PFSK-1 (cell line): ENCODE measurements at regions not wholly inside any gene's neighbourhood (a gene's known extent, or its start where the extent isn't known, plus 50 kb on each side); places are given as distances from the start of the nearest gene placed in this dataset.

Experiments used
- FOXP2 ChIP-seq: optimal IDR thresholded peaks from 2 replicates; pipeline ENCODE3; 2011; ENCODE audit warnings: borderline replicate concordance, control low read depth, inconsistent platforms; ENCODE audit not compliant: insufficient read depth; ENCODE audit errors: extremely low read length, extremely low read depth
- POLR2AphosphoS5 ChIP-seq: IDR thresholded peaks from 2 replicates; pipeline ENCODE4 v1.6.1; 2012; ENCODE audit warnings: low read depth, mild to moderate bottlenecking, control low read depth, low read length, moderate library complexity
- SIN3A ChIP-seq: IDR thresholded peaks from 2 replicates; pipeline ENCODE4 v1.6.1; 2012; ENCODE audit warnings: mild to moderate bottlenecking, low read length, moderate library complexity, borderline replicate concordance; ENCODE audit not compliant: insufficient read depth
- TAF1 ChIP-seq: IDR thresholded peaks from 2 replicates; pipeline ENCODE4 v1.6.1; 2012; ENCODE audit warnings: low read length, control low read depth, borderline replicate concordance; ENCODE audit not compliant: insufficient read depth
- TF ChIP-seq, protein P1 (sequence below), 2 experiments: IDR thresholded peaks; 2 replicates each; pipeline versions ENCODE4 v1.6.1 to v1.8.0; 2011 to 2012; ENCODE audit warnings: low read depth in 2 of 2, low read length in 2 of 2, control low read depth in 1 of 2, inconsistent platforms in 1 of 2, mild to moderate bottlenecking in 1 of 2, moderate library complexity in 1 of 2; ENCODE audit not compliant: insufficient read depth in 1 of 2

- TF ChIP-seq, protein P1, sequence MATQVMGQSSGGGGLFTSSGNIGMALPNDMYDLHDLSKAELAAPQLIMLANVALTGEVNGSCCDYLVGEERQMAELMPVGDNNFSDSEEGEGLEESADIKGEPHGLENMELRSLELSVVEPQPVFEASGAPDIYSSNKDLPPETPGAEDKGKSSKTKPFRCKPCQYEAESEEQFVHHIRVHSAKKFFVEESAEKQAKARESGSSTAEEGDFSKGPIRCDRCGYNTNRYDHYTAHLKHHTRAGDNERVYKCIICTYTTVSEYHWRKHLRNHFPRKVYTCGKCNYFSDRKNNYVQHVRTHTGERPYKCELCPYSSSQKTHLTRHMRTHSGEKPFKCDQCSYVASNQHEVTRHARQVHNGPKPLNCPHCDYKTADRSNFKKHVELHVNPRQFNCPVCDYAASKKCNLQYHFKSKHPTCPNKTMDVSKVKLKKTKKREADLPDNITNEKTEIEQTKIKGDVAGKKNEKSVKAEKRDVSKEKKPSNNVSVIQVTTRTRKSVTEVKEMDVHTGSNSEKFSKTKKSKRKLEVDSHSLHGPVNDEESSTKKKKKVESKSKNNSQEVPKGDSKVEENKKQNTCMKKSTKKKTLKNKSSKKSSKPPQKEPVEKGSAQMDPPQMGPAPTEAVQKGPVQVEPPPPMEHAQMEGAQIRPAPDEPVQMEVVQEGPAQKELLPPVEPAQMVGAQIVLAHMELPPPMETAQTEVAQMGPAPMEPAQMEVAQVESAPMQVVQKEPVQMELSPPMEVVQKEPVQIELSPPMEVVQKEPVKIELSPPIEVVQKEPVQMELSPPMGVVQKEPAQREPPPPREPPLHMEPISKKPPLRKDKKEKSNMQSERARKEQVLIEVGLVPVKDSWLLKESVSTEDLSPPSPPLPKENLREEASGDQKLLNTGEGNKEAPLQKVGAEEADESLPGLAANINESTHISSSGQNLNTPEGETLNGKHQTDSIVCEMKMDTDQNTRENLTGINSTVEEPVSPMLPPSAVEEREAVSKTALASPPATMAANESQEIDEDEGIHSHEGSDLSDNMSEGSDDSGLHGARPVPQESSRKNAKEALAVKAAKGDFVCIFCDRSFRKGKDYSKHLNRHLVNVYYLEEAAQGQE (IDR thresholded peaks at IDR 0.05; ENCODE audit: insufficient read depth in 1 of 2, low read depth in 2 of 2, low read length in 2 of 2), result no peak
- TF ChIP-seq POLR2AphosphoS5, result no peak
- no peak for TF ChIP-seq SIN3A
- no peak for TF ChIP-seq FOXP2
- TF ChIP-seq TAF1, result no peak
These were observed 154.8 kb upstream of the IRS2 start for GRCh38 chr13:109941221-109941620.

DNA sequence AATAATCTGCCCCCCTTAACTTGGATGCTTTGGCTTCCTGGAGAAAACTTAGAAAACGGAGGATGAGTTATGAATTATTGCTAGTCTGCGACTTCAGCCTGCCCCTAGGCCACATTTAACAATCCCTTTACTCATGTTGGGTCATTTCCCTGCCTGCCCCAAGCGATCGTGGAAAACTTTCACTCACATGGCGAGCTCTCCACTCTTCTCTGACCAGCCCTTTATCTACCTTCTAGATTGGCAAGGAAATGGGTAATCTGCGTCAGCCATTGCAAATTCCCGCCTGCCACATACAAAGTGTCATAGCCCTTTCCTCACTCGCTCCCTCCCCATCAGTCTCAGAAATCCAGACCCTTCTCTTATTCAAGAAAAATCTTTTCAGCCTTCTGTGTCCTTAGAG lies 154.3 kb upstream of the IRS2 start:
- TF ChIP-seq TAF1 (no peak), POLR2AphosphoS5 (no peak), FOXP2 (no peak), SIN3A (no peak)
- TF ChIP-seq, protein P1 (IDR thresholded peaks at IDR 0.05; ENCODE audit: insufficient read depth in 1 of 2, low read depth in 2 of 2, low read length in 2 of 2), result no peak

- no peak for TF ChIP-seq SIN3A
- TF ChIP-seq TAF1, result no peak
- TF ChIP-seq POLR2AphosphoS5, result no peak
- TF ChIP-seq FOXP2, result no peak
- TF ChIP-seq, protein P1 (IDR thresholded peaks at IDR 0.05; ENCODE audit: insufficient read depth in 1 of 2, low read depth in 2 of 2, low read length in 2 of 2), result no peak
These were observed 153.5 kb upstream of the IRS2 start for GRCh38 chr13:109939838-109940237.

GRCh38 chr13:109939180-109939579 lies 152.8 kb upstream of the IRS2 start:
- TF ChIP-seq TAF1, result no peak
- no peak for TF ChIP-seq FOXP2
- TF ChIP-seq POLR2AphosphoS5, result no peak
- TF ChIP-seq SIN3A, result no peak
- TF ChIP-seq, protein P1 (IDR thresholded peaks at IDR 0.05; ENCODE audit: insufficient read depth in 1 of 2, low read depth in 2 of 2, low read length in 2 of 2), result no peak

- TF ChIP-seq, protein P1 (IDR thresholded peaks at IDR 0.05; ENCODE audit: insufficient read depth in 1 of 2, low read depth in 2 of 2, low read length in 2 of 2), result no peak
- TF ChIP-seq POLR2AphosphoS5, result no peak
- no peak for TF ChIP-seq TAF1
- no peak for TF ChIP-seq FOXP2
- no peak for TF ChIP-seq SIN3A
These were observed 152.0 kb upstream of the IRS2 start for GRCh38 chr13:109938255-109938936.
